Natural killer cell treated with Interleukin-12 subunit alpha and Interleukin-12 subunit beta and Interleukin-15 and Interleukin-18, amount 100 ng/mL, for 72 hours (primary cell): ENCODE measurements at regions not wholly inside any gene's neighbourhood (a gene's known extent, or its start where the extent isn't known, plus 50 kb on each side); places are given as distances from the start of the nearest gene placed in this dataset.

Experiments used
- ATAC-seq, 2 donors: fragments of 150-1000 bp; cut with Tn5 transposase in 1 of 2; sonication (Bioruptor Pico), chemical (Tn5 transposase) in 1 of 2; 2 replicates each; pipeline ENCODE4 v1.10.0; 2021
- DNase-seq: peaks from one replicate; pipeline ENCODE4 v3.0.0; 2022; ENCODE audit warnings: low spot score
- H3K27ac Mint-ChIP-seq, 2 donors: 1 replicate in 1 of 2; 2 replicates in 1 of 2; pipeline ENCODE4 v1.8.0; 2022; ENCODE audit warnings: mixed read lengths in 2 of 2, mild to moderate bottlenecking in 1 of 2, moderate library complexity in 1 of 2
- H3K27me3 Mint-ChIP-seq, 2 donors: 1 replicate in 1 of 2; 2 replicates in 1 of 2; pipeline ENCODE4 v1.8.0; 2022; ENCODE audit warnings: mixed read lengths in 2 of 2
- H3K36me3 Mint-ChIP-seq: one replicate; pipeline ENCODE4 v1.8.0; 2022; ENCODE audit warnings: mixed read lengths
- H3K4me1 Mint-ChIP-seq, 2 donors: 1 replicate in 1 of 2; 2 replicates in 1 of 2; pipeline ENCODE4 v1.8.0; 2022; ENCODE audit warnings: low read depth in 2 of 2, mixed read lengths in 2 of 2, mild to moderate bottlenecking in 1 of 2
- H3K4me3 Mint-ChIP-seq: one replicate; pipeline ENCODE4 v1.8.0; 2022; ENCODE audit warnings: mixed read lengths
- H3K9me3 Mint-ChIP-seq: 2 replicates; pipeline ENCODE4 v1.8.0; 2022; ENCODE audit warnings: mixed read lengths

DNA sequence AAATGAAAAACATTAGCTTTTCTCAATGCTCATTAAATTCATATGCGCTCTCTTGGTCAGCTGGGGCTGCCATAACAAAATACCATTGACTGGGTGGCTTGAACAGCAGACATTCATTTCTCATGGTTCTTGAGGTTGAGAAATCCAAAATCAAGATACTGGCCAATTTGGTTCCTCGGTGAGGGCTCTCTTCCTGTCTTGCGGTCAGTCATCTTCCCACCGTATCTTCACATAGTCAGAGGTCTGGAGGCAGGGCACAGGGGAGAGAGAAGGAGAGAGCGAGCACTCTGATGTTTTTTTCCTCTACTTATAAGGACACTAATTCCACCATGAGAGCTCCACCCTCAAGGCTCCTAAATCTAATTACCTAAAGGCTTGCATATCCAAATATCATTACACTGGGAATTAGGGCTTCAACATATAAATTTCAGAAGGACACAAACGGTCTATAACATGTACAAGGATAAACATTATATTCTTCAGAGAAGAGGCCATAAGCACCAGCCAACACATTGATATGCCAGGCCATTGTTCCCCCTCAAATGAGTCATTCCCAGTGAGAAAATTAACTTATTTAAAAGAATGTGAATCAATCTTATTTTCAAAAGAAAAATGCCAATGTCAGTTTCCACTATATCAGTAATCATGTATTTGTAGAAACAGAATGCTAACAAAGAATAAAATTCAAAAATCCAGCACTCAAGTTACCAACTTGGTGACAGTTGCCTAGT is 152.2 kb downstream of the BTG1 start:
- H3K27ac Mint-ChIP-seq = no peak overlapping the region
- H3K9me3 Mint-ChIP-seq = no peaks in the 10 kb centered on the region
- DNase-seq = no peak
- peaks cover 5% of the 10 kb centered on the region for H3K36me3 Mint-ChIP-seq
- H3K4me3 Mint-ChIP-seq = no peak overlapping the region
- H3K4me1 Mint-ChIP-seq = peaks cover 11 to 18% of the 10 kb centered on the region in 2 donors
- H3K27me3 Mint-ChIP-seq = no peaks in the 10 kb centered on the region
- peak in 1 of 2 donors; percentile 49 for ATAC-seq

GRCh38 chr12:91991399-91992187 is 154.1 kb downstream of the BTG1 start:
- DNase-seq = no peak
- H3K36me3 Mint-ChIP-seq = no peaks in the 10 kb centered on the region
- no peaks in the 10 kb centered on the region for H3K27me3 Mint-ChIP-seq
- no peaks in the 10 kb centered on the region for H3K9me3 Mint-ChIP-seq
- H3K4me1 Mint-ChIP-seq = peaks cover 8 to 13% of the 10 kb centered on the region in 2 donors
- H3K4me3 Mint-ChIP-seq = no peak overlapping the region
- ATAC-seq = no peak
- no peak overlapping the region for H3K27ac Mint-ChIP-seq

- Mint-ChIP-seq H3K4me3 (no peak overlapping the region), H3K27me3 (no peaks in the 10 kb centered on the region), H3K36me3 (no peaks in the 10 kb centered on the region), H3K9me3 (no peaks in the 10 kb centered on the region), H3K27ac (peak overlapping the region in 1 of 2 donors; percentile 13), H3K4me1 (peaks cover 8 to 13% of the 10 kb centered on the region in 2 donors)
- ATAC-seq = no peak
- DNase-seq = no peak
Measured at GRCh38 chr12:91990525-91990924, 155.1 kb downstream of the BTG1 start.

GRCh38 chr12:91989143-91989542 is 156.5 kb downstream of the BTG1 start:
- H3K4me3 Mint-ChIP-seq = no peak overlapping the region
- H3K27ac Mint-ChIP-seq = no peak overlapping the region
- H3K9me3 Mint-ChIP-seq = no peaks in the 10 kb centered on the region
- no peaks in the 10 kb centered on the region for H3K36me3 Mint-ChIP-seq
- no peak for ATAC-seq
- peaks cover 12 to 18% of the 10 kb centered on the region in 2 donors for H3K4me1 Mint-ChIP-seq
- no peaks in the 10 kb centered on the region for H3K27me3 Mint-ChIP-seq
- no peak for DNase-seq

- DNase-seq (no peak), ATAC-seq (no peak)
- H3K27ac Mint-ChIP-seq = no peak overlapping the region
- H3K9me3 Mint-ChIP-seq = no peaks in the 10 kb centered on the region
- no peak overlapping the region for H3K4me3 Mint-ChIP-seq
- H3K36me3 Mint-ChIP-seq = no peaks in the 10 kb centered on the region
- H3K27me3 Mint-ChIP-seq = no peaks in the 10 kb centered on the region
- H3K4me1 Mint-ChIP-seq = peaks cover 10 to 15% of the 10 kb centered on the region in 2 donors
Measured at GRCh38 chr12:91988086-91988923, 157.3 kb downstream of the BTG1 start.

DNA sequence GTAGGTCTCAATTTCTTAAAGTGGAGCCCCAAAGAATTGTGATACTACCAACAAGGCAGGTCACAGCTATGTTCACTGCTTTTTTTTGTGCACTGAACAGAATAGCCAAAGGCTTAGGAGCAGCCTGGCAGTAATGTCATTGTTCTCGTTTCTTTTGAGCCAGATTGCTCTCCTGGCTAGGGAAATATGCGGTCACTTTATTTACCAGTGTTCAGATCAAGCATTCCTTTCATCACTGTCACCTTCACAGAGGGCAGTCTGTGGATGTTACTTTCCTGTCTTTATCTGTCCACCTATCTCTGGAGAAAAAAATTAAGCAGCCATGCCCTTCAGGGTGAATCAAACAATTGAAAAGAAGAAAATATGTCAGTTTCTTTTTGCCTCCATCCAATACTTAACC is 159.6 kb downstream of the BTG1 start:
- ATAC-seq = no peak
- no peak overlapping the region for H3K4me3 Mint-ChIP-seq
- peaks cover 12% of the 10 kb centered on the region in 2 donors for H3K4me1 Mint-ChIP-seq
- no peaks in the 10 kb centered on the region for H3K36me3 Mint-ChIP-seq
- no peaks in the 10 kb centered on the region for H3K9me3 Mint-ChIP-seq
- DNase-seq = no peak
- H3K27me3 Mint-ChIP-seq = no peaks in the 10 kb centered on the region
- no peak overlapping the region for H3K27ac Mint-ChIP-seq

DNA sequence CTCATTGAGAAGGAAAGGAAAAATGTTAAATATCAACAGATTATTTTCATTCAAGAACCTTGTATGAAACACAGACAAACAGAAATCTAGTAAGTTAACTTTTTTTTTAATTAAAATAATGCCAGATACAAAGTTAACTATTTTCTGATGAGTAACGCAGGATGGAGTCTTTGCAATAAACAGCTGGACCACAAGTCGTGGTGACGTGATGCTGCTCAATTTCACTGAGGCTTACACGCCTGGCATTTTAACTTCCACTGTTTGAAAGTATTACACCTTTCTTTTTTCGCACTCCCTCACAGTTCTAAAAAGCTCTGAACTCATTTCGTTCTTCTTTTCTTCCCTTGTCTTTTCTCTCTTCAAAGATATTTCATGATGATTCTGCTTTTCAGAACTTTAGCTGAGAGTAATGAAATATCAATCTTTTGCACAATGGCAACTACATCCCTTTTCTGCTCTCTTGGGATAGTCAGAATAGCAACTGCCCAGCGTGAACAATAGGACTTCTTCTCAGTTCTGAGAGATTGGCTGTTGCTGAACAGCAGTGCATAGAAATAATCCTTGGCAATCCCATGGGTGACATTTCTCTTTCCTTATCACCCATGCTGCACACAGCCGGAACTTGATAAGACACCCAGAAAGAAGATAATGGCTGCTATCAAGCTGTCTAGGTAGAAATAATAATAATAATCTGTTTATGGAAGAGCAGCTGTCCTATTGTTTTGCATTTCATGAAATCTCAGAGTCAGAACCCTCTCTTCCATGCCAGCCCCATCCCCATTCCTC is 160.5 kb downstream of the BTG1 start:
- no peaks in the 10 kb centered on the region for H3K27me3 Mint-ChIP-seq
- no peaks in the 10 kb centered on the region for H3K9me3 Mint-ChIP-seq
- ATAC-seq (no peak), DNase-seq (no peak)
- H3K4me3 Mint-ChIP-seq = no peak overlapping the region
- H3K36me3 Mint-ChIP-seq = no peaks in the 10 kb centered on the region
- peaks cover 12% of the 10 kb centered on the region in 2 donors for H3K4me1 Mint-ChIP-seq
- peak overlapping the region in 1 of 2 donors; percentile 52 for H3K27ac Mint-ChIP-seq

- Mint-ChIP-seq H3K9me3 (no peaks in the 10 kb centered on the region), H3K4me3 (no peak overlapping the region), H3K27ac (no peak overlapping the region), H3K27me3 (no peaks in the 10 kb centered on the region), H3K36me3 (no peaks in the 10 kb centered on the region), H3K4me1 (peaks cover 12% of the 10 kb centered on the region in 2 donors)
- DNase-seq (no peak), ATAC-seq (no peak)
Measured at GRCh38 chr12:91984556-91984955, 161.1 kb downstream of the BTG1 start.

- H3K27me3 Mint-ChIP-seq = no peaks in the 10 kb centered on the region
- no peak overlapping the region for H3K4me3 Mint-ChIP-seq
- no peak overlapping the region for H3K27ac Mint-ChIP-seq
- DNase-seq (no peak), ATAC-seq (no peak)
- H3K9me3 Mint-ChIP-seq = no peaks in the 10 kb centered on the region
- no peaks in the 10 kb centered on the region for H3K36me3 Mint-ChIP-seq
- H3K4me1 Mint-ChIP-seq = peaks cover 12% of the 10 kb centered on the region in 2 donors
Measured at GRCh38 chr12:91983935-91984334, 161.7 kb downstream of the BTG1 start.

GRCh38 chr12:91982946-91983345 is 162.7 kb downstream of the BTG1 start:
- Mint-ChIP-seq H3K36me3 (peaks cover 4% of the 10 kb centered on the region), H3K27me3 (no peaks in the 10 kb centered on the region), H3K9me3 (peaks cover 2% of the 10 kb centered on the region), H3K4me1 (peaks cover 17 to 21% of the 10 kb centered on the region in 2 donors), H3K4me3 (no peak overlapping the region), H3K27ac (no peak overlapping the region)
- DNase-seq (no peak), ATAC-seq (peak; percentile 45 to 46)

DNA sequence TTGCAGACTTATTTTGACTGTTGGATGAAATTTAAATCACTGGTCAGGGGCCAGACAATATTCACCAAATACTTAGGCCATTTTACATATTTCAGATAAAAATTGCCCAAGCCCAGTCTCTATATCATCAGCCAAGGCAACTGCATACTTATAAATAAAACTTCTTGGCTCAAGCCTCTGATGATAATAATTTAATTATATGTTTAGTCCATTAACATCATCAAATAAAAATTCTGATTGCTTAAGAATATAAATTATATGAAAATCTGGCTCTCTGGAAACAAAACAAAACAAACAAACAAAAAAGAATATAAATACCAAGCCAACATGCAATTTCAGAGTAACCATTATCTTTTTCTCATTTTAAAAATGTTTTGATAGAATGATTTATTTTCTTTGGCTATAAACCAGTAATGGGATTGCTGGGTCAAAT is 165.2 kb downstream of the BTG1 start:
- Mint-ChIP-seq H3K36me3 (peaks cover 8% of the 10 kb centered on the region), H3K27ac (no peak overlapping the region), H3K4me1 (peaks cover 17 to 27% of the 10 kb centered on the region in 2 donors), H3K9me3 (peaks cover 2% of the 10 kb centered on the region), H3K4me3 (no peak overlapping the region), H3K27me3 (no peaks in the 10 kb centered on the region)
- no peak for ATAC-seq
- DNase-seq = no peak

DNA sequence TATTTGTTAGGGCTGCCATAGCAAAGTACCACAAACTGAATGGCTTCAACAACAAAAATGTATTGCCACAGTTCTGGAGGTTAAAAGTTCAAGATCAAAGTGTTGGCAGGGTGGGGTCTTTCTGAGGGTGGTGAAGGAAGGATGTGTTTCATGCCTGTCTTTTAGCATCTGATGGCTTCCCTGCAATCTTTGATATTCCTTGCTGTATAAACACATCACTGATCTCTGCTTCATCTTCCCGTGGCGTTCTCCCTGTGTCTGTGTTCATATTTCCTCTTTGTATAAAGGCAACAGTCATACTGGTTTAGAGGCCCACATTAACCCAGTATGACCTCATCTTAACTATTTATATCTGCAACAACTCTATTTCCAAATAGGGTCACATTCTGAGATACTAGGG is 167.5 kb downstream of the BTG1 start:
- no peak for ATAC-seq
- no peak overlapping the region for H3K4me3 Mint-ChIP-seq
- DNase-seq = no peak

GRCh38 chr12:91975891-91976290 is 169.8 kb downstream of the BTG1 start:
- ATAC-seq = no peak
- no peak for DNase-seq
- H3K4me3 Mint-ChIP-seq = no peak overlapping the region

More for the DNA sequence above, 167.5 kb downstream of the BTG1 start:
- Mint-ChIP-seq H3K4me1 (peaks cover 11 to 21% of the 10 kb centered on the region in 2 donors), H3K27ac (no peak overlapping the region), H3K27me3 (no peaks in the 10 kb centered on the region), H3K36me3 (peaks cover 8% of the 10 kb centered on the region), H3K9me3 (peaks cover 2% of the 10 kb centered on the region)

More at GRCh38 chr12:91975891-91976290, 169.8 kb downstream of the BTG1 start:
- H3K9me3 Mint-ChIP-seq = peaks cover 4% of the 10 kb centered on the region
- no peaks in the 10 kb centered on the region for H3K27me3 Mint-ChIP-seq
- H3K4me1 Mint-ChIP-seq = peaks cover 5 to 16% of the 10 kb centered on the region in 2 donors
- peaks cover 16% of the 10 kb centered on the region for H3K36me3 Mint-ChIP-seq
- H3K27ac Mint-ChIP-seq = no peak overlapping the region
